Gastrocnemius medialis (tissue), 4 donors: ENCODE measurements at regions not wholly inside any gene's neighbourhood (a gene's known extent, or its start where the extent isn't known, plus 50 kb on each side); places are given as distances from the start of the nearest gene placed in this dataset.

Source experiments
- CTCF ChIP-seq, 5 experiments: fragments of 450-650 bp in 3 of 5; fragments of 200-600 bp in 2 of 5; sonication (generic) in 2 of 5; IDR thresholded peaks in 4 of 5; conservative IDR thresholded peaks in 1 of 5; 1 replicate in 4 of 5; 2 replicates in 1 of 5; pipeline ENCODE4 v1.5.1; 2016 to 2019; ENCODE audit warnings: antibody characterized with exemption in 5 of 5, mild to moderate bottlenecking in 3 of 5, moderate library complexity in 3 of 5
- POLR2A ChIP-seq, 2 donors: fragments of 450-650 bp; IDR thresholded peaks; one replicate each; pipeline ENCODE4 v1.6.1; 2017; ENCODE audit warnings: antibody characterized with exemption in 2 of 2, mild to moderate bottlenecking in 2 of 2, moderate library complexity in 2 of 2

GRCh38 chr3:30439451-30440053, 166.8 kb upstream of the TGFBR2 start:
- no peak for TF ChIP-seq CTCF (IDR thresholded peaks at IDR 0.05 in 4 of 5, conservative IDR thresholded peaks at IDR 0.05 in 1 of 5)
- TF ChIP-seq POLR2A (IDR thresholded peaks at IDR 0.05), result no peak
